Medulla oblongata (tissue), 1 donor: ENCODE measurements at regions not wholly inside any gene's neighbourhood (a gene's known extent, or its start where the extent isn't known, plus 50 kb on each side); places are given as distances from the start of the nearest gene placed in this dataset.

Experiments used
- DNase-seq: peaks from one replicate; pipeline ENCODE4 v3.0.0-alpha.2; 2015; ENCODE audit errors: extremely low spot score

GRCh38 chr7:155138204-155138603 lies 68.1 kb downstream of the HTR5A start:
- DNase-seq: no peak

DNA sequence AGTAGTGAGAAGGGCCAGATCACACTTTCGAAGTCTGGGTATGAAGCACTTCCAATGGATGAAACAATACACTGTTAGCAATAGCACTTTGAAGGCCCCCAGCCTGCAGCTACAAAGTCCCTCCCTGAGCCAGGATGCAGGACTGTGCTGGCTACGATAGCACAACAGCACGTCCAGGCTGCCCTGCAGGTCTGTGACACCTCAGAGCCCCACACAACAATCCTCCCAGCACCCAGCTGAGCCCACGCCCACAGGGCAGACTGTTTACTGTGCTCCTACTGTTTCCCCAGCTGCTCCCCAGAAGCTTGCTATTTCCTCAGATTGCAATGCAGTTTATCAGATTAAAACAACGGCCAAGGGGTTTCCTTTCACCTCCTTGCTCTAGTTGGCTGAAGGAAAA lies 71.4 kb downstream of the HTR5A start:
- no peak for DNase-seq

GRCh38 chr7:155143381-155143780 lies 73.3 kb downstream of the HTR5A start:
- DNase-seq: no peak

DNA sequence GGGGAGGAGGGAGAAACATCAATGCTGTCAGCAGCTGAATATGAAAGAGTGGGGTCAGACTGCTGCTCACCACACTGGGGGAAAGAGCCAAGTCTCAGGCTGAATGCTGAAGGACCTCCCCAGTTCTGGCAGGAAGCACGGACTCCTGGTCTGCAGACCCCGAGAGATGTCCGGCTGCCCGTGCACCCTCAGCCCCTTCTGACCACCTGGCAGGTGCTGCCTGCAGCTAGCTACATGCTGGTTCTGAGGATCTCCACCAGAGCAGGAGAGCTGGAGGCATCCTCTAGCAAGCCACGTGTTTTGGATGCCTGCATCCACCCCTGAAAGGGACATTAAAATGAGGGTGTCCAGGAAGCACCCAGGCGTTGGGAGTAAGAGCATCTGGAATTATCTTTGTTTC lies 74.2 kb downstream of the HTR5A start:
- no peak for DNase-seq

DNA sequence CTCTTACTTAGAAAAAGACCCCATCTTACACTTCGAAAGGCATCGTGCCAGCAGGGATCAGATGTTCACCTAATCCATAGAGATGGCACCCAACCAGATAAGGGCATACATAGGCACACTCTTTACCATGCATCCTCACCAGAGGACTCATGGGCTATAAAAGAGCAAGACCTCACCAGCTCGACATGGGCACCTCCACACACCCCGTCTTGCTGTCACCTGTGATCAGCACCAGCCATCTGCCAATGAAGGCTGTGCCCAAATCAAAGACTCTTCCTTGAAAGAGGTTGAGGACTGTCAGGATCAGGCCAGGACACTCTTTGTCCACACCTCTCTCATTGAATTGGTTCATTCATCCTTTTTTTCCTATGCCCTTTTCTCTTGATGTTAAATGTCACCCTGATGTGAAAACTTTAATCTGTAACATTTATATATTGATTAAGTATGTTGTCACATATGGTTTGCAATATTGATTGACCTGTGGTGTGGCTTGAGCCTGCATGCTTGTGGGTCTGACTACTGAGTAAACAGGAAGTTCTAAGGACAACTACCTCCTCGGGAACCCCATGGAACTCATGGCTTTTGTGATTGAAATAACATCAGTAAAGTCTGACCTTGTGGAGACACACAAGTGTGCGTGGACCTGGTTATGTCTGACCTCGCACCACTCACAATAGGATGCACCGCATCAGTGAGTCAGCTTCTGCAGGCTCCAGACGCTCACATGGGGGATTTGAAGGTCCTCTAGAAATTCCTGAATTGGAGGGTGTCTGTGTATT lies 75.5 kb downstream of the HTR5A start:
- no peak for DNase-seq

DNA sequence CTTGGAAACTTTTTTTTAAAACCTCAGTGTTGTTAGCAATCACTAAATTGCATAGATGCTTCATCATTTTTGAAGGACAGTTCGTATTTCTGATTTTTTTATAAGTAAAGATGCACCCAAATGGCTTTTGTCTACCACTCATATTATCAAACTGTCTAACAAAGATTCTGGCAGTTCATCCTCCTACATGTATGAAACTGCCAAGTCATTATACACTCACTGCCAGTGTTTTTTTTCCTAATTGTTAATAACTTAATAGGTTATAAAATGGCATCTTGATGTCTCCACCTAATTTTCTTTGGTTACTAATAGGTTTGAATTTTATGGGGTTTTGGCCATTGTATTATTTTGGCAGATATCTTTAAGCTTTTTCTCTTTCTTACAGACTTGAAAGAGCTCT lies 77.0 kb downstream of the HTR5A start:
- no peak for DNase-seq

GRCh38 chr7:155147624-155148023 lies 77.5 kb downstream of the HTR5A start:
- no peak for DNase-seq

DNA sequence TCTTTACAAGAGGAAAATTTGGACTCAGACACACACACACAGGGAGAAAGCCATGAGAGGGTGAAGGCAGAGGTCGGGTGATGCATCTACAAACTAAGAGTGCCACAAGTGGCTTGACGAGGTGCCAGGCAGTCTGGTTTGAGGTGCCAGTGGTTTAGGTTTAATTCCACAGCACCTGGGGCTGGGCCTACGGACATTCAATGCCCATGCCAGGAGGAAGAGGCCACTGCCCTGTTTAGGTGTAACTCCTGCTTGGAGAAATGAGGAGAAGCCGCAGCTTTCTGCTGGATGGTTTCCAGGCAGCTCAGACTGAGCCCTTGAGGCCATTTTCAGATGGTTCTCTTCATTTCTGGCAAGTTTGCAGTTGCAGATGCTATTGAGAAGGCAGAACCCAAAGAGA lies 83.6 kb downstream of the HTR5A start:
- no peak for DNase-seq

GRCh38 chr7:155154586-155154985 lies 84.5 kb downstream of the HTR5A start:
- no peak for DNase-seq

- no peak for DNase-seq
Measured at GRCh38 chr7:155161690-155162089, 91.6 kb downstream of the HTR5A start.

DNA sequence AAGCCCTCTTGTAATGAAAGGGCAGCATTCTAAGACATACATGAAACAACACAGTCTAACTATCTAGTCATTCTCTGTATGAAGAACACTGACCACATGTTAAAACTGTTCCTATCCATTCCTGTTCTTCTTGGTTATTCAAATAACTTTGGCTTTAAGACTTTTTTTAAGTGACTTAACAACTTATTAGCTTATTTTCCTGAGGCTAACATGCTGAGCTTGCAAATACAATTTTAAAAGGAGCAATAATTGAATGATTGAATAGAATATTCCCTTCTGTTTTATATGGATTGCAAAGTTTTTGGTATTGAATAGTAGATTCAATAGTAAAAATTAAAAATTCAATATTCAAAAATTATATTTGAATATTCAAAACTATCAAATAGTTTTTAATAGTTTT lies 92.3 kb downstream of the HTR5A start:
- DNase-seq: no peak

- no peak for DNase-seq
Measured at GRCh38 chr7:155163696-155164095, 93.6 kb downstream of the HTR5A start.

- no peak for DNase-seq
Measured at GRCh38 chr7:155164316-155164715, 94.2 kb downstream of the HTR5A start.

- DNase-seq: no peak
Measured at GRCh38 chr7:155166108-155166507, 96.0 kb downstream of the HTR5A start.

- no peak for DNase-seq
Measured at GRCh38 chr7:155166673-155167370, 96.7 kb downstream of the HTR5A start.

- no peak for DNase-seq
Measured at GRCh38 chr7:155167706-155168365, 97.7 kb downstream of the HTR5A start.

DNA sequence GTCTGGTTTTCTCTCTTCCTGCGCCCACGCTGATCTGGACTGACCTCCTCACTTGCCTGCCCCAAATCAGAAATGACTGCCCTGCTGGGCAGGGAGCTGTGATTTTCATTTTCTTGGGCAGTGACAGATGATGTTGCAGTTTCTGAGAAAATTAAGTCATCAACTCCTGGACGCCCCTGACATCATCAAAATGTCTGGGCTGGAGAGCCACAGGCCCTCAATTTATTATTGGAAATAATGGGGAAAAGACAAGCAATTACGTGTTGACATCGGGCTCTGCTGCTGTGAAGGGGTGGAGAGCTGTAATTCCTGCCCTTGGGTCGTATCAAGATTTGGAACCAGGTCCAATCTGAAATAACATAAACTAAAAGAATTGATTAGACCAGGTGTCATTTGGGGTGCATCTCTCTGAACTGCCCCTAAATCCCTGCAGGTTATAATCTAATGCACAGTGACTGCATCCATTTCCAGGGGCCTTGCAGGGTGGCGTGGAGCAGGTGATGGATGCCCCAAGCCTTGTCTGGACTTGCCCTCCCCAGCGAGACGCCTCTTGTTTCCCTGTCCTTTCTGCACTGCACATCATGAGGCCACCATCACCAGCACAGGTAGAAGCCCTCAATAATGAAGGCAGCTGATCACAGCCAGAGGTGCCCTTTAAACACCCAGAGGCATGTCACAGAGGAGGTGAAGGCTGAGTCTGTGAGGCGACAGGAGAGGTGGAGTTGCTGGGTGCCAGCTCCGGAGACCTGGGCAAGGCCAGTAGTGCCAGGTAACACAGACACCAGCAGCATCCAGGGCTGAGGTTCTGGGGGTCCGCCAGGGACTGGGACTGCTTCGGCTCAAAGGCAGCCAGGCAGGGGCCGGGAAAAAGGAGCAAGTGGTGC lies 98.7 kb downstream of the HTR5A start:
- DNase-seq: no peak

GRCh38 chr7:155169498-155170065 lies 99.5 kb downstream of the HTR5A start:
- DNase-seq: no peak

DNA sequence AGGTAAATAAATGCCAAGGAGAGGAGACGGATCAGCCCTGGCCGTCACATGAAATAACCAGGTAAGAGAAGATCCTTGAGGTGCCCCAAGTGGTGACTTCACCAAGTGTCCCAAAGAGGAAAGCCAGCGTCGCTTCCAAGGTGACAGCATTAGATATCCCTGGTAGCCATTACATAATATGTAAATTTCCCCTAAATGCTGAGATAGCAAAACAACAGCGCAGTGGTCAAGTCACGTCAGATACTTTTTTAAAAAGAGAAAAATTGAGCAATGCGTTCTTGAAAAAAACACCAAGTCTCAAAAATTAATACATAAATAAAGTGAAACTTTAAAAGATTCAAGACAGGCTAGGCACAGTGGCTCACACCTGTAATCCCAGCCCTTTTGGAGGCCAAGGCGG lies 100.2 kb downstream of the HTR5A start:
- no peak for DNase-seq

GRCh38 chr7:155172141-155172540 lies 102.0 kb downstream of the HTR5A start:
- no peak for DNase-seq

DNA sequence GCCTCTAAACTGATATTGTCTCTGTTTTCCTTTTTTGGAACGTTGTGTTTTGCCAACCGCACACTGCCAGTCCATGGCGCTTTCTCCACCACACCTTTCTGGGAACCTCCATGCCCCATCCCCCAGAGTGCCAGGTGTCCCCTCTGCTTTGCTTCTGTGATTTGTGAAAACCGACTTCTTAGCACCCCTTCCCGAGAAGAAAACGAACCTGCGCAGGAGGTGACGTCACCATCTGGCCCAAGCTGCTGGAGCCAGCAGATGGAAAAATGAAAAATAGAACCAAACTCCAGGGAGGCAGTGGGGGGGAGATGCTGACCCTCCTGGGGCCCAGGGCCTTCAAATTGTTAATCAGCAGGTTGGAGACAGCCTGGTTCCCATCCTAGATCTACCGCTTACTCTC lies 103.8 kb downstream of the HTR5A start:
- no peak for DNase-seq

GRCh38 chr7:155178096-155178495 lies 108.0 kb downstream of the HTR5A start:
- no peak for DNase-seq
